ENCODE measurements at regions not wholly inside any gene's neighbourhood (a gene's known extent, or its start where the extent isn't known, plus 50 kb on each side); places are given as distances from the start of the nearest gene placed in this dataset.

DNA sequence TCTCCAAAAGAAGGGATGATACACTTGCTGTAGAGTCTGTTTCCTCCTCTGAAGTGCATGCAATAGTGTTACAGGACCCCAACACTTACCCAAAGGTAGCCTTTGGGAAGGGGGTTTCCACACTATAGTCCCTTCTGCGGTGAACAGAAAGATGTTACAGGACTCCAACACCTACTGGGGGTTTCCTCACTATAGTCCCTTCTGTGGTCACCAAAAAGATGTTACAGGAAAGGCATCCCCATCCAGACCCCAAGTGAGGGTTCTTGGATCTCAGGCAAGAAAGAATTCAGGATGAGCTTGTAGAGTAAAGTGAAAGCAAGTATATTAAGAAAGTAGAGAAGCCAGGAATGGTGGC, 69.2 kb upstream of the PIK3CG start:
- TF ChIP-seq, protein P1, sequence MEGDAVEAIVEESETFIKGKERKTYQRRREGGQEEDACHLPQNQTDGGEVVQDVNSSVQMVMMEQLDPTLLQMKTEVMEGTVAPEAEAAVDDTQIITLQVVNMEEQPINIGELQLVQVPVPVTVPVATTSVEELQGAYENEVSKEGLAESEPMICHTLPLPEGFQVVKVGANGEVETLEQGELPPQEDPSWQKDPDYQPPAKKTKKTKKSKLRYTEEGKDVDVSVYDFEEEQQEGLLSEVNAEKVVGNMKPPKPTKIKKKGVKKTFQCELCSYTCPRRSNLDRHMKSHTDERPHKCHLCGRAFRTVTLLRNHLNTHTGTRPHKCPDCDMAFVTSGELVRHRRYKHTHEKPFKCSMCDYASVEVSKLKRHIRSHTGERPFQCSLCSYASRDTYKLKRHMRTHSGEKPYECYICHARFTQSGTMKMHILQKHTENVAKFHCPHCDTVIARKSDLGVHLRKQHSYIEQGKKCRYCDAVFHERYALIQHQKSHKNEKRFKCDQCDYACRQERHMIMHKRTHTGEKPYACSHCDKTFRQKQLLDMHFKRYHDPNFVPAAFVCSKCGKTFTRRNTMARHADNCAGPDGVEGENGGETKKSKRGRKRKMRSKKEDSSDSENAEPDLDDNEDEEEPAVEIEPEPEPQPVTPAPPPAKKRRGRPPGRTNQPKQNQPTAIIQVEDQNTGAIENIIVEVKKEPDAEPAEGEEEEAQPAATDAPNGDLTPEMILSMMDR (IDR thresholded peaks at IDR 0.05; ENCODE audit: insufficient read depth, low read length, poor library complexity, severe bottlenecking), result no peak
- TF ChIP-seq EZH2phosphoT487 (conservative IDR thresholded peaks at IDR 0.05; ENCODE audit: low read length), result no peak
